Memory B cell (primary cell): ENCODE measurements at regions not wholly inside any gene's neighbourhood (a gene's known extent, or its start where the extent isn't known, plus 50 kb on each side); places are given as distances from the start of the nearest gene placed in this dataset.

Source experiments
- ATAC-seq: fragments of 150-1000 bp; cut with Tn5 transposase; 2 replicates; pipeline ENCODE4 v1.10.0; 2021; ENCODE audit warnings: low read depth, mild to moderate bottlenecking, moderate library complexity
- DNase-seq, 2 donors: peaks; one replicate each; pipeline ENCODE4 v3.0.0; 2022; ENCODE audit warnings: low spot score in 2 of 2
- H3K27ac Mint-ChIP-seq: one replicate; pipeline ENCODE4 v1.8.0; 2022; ENCODE audit warnings: mild to moderate bottlenecking, moderate library complexity, mixed read lengths
- H3K27me3 Mint-ChIP-seq: one replicate; pipeline ENCODE4 v1.8.0; 2022; ENCODE audit warnings: mixed read lengths
- H3K36me3 Mint-ChIP-seq: one replicate; pipeline ENCODE4 v1.8.0; 2022; ENCODE audit warnings: mild to moderate bottlenecking, mixed read lengths
- H3K4me1 Mint-ChIP-seq: one replicate; pipeline ENCODE4 v1.8.0; 2022; ENCODE audit warnings: mixed read lengths
- H3K4me3 Mint-ChIP-seq: one replicate; pipeline ENCODE4 v1.8.0; 2022; ENCODE audit warnings: mild to moderate bottlenecking, moderate library complexity, mixed read lengths
- H3K9me3 Mint-ChIP-seq: one replicate; pipeline ENCODE4 v1.8.0; 2022; ENCODE audit warnings: mixed read lengths

- no peak for ATAC-seq
- H3K4me1 Mint-ChIP-seq, result peaks cover 8% of the 10 kb centered on the region
- no peak overlapping the region for H3K4me3 Mint-ChIP-seq
- no peak for DNase-seq
- H3K27ac Mint-ChIP-seq, result no peak overlapping the region
- peaks cover 30% of the 10 kb centered on the region for H3K27me3 Mint-ChIP-seq
- peaks cover 3% of the 10 kb centered on the region for H3K36me3 Mint-ChIP-seq
- H3K9me3 Mint-ChIP-seq, result peaks cover 10% of the 10 kb centered on the region
Observed at GRCh38 chr6:148200293-148200692, 142.3 kb upstream of the SASH1 start.

DNA sequence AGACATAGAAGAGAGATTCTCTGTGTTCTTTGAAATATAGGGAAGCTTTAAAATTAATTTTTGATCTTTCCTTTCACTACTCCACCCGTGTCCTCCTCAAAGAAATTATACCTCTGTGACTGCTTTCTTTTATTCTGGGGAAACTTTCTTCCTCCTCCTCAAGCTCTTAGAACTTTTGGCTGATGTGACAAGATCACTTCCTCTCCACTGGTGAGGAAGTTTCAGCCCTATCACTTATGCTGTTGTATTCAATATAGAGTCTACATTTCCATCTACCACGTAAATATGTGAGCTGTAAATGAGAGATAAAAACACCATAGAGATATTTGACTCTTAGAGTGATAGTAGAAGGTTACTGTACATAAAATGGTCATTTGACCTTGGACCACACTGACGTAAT lies 141.9 kb upstream of the SASH1 start:
- peaks cover 12% of the 10 kb centered on the region for H3K4me1 Mint-ChIP-seq
- no peak overlapping the region for H3K4me3 Mint-ChIP-seq
- peaks cover 30% of the 10 kb centered on the region for H3K27me3 Mint-ChIP-seq
- H3K27ac Mint-ChIP-seq, result no peak overlapping the region
- peaks cover 3% of the 10 kb centered on the region for H3K36me3 Mint-ChIP-seq
- ATAC-seq (no peak), DNase-seq (no peak)
- H3K9me3 Mint-ChIP-seq, result peaks cover 14% of the 10 kb centered on the region

DNA sequence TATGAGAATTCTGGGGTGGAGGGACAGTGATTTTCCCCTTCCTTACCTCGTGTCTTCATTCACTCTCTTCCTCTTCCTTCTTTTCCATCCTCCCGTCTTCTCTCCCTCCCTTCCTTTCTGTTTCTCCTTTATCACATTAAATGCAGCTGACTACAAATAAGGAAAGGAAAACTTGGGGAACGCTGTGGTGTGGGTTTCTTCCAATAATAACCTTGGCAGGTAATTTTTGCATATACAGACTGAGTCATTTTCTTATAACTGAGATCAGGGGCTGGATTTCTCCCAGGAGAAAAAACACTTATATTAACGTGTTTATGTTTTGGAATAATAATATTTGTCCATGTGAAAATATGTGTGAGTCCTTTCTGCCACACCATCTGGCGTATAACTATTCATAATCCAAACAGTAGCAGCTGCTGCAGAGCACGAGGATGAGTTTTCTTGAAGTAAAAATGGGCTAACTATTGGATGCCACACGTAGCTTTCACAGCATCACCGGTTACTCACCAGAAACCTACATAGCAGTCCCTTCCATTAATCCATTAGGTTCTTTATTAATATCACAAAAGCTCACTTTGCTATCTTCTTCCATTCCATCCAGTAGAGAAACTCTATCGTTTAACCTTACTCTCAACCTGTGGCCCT lies 139.2 kb upstream of the SASH1 start:
- Mint-ChIP-seq H3K9me3 (peaks cover 14% of the 10 kb centered on the region), H3K4me1 (peaks cover 12% of the 10 kb centered on the region), H3K27me3 (peaks cover 24% of the 10 kb centered on the region), H3K27ac (no peak overlapping the region), H3K4me3 (no peak overlapping the region), H3K36me3 (peaks cover 3% of the 10 kb centered on the region)
- DNase-seq (no peak), ATAC-seq (no peak)

DNA sequence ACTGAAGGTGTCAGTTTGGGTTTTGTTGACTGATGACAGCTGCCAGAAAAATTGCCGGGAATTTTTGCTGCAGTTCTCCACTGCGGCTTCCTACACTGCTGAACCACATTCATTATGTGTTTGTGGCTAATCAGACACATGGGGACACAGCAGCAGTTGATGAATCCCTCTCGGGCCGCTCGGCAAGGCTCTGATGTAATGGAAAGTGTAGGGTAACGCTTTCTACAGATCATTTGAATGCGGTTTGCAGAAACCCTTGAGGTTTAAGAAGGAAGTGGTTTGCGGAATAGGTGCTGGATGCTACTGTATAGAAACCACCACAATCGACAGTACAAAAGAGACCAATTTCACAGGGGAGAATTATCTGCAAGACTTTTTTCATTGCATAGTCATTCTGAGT lies 138.7 kb upstream of the SASH1 start:
- Mint-ChIP-seq H3K4me3 (no peak overlapping the region), H3K27me3 (peaks cover 24% of the 10 kb centered on the region), H3K9me3 (peaks cover 14% of the 10 kb centered on the region), H3K27ac (no peak overlapping the region), H3K4me1 (peaks cover 12% of the 10 kb centered on the region), H3K36me3 (peaks cover 3% of the 10 kb centered on the region)
- DNase-seq, result no peak
- peak; percentile 80 for ATAC-seq

- H3K4me3 Mint-ChIP-seq, result no peak overlapping the region
- H3K4me1 Mint-ChIP-seq, result peaks cover 10% of the 10 kb centered on the region
- H3K36me3 Mint-ChIP-seq, result no peaks in the 10 kb centered on the region
- H3K27me3 Mint-ChIP-seq, result peaks cover 18% of the 10 kb centered on the region
- DNase-seq (no peak), ATAC-seq (no peak)
- no peak overlapping the region for H3K27ac Mint-ChIP-seq
- H3K9me3 Mint-ChIP-seq, result peaks cover 7% of the 10 kb centered on the region
Observed at GRCh38 chr6:148208298-148208697, 134.3 kb upstream of the SASH1 start.

- H3K4me3 Mint-ChIP-seq, result no peak overlapping the region
- ATAC-seq, result no peak
- no peak overlapping the region for H3K27ac Mint-ChIP-seq
- H3K27me3 Mint-ChIP-seq, result peaks cover 12% of the 10 kb centered on the region
- no peaks in the 10 kb centered on the region for H3K4me1 Mint-ChIP-seq
- H3K9me3 Mint-ChIP-seq, result no peaks in the 10 kb centered on the region
- no peak for DNase-seq
- no peaks in the 10 kb centered on the region for H3K36me3 Mint-ChIP-seq
Observed at GRCh38 chr6:148211777-148212324, 130.8 kb upstream of the SASH1 start.

DNA sequence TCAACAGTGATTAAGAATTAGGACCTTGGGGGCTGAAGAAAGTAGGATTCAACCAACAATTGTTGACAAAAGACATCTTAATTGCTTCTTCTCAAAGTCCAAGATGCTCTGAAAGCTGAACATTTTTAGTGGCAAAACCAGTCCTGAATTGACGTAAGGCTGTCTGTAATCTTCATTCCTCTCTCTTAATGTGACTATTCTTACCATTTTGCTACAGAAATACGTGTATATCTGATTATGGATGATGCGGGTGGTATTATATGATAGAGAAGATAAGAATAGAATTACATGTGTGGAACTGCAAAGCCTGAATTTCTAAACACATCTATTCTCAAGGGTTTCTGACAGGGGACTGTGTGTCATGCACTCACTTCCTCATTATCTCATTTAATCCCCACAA lies 130.3 kb upstream of the SASH1 start:
- Mint-ChIP-seq H3K9me3 (no peaks in the 10 kb centered on the region), H3K27ac (no peak overlapping the region), H3K4me1 (no peaks in the 10 kb centered on the region), H3K27me3 (peaks cover 10% of the 10 kb centered on the region), H3K36me3 (no peaks in the 10 kb centered on the region), H3K4me3 (no peak overlapping the region)
- DNase-seq, result no peak
- no peak for ATAC-seq

GRCh38 chr6:148213366-148213765 lies 129.3 kb upstream of the SASH1 start:
- Mint-ChIP-seq H3K36me3 (no peaks in the 10 kb centered on the region), H3K4me3 (no peak overlapping the region), H3K27ac (no peak overlapping the region), H3K27me3 (peaks cover 7% of the 10 kb centered on the region), H3K4me1 (no peaks in the 10 kb centered on the region), H3K9me3 (no peaks in the 10 kb centered on the region)
- DNase-seq, result no peak
- no peak for ATAC-seq

GRCh38 chr6:148214667-148215066 lies 128.0 kb upstream of the SASH1 start:
- no peaks in the 10 kb centered on the region for H3K4me1 Mint-ChIP-seq
- H3K27me3 Mint-ChIP-seq, result peaks cover 3% of the 10 kb centered on the region
- no peak for DNase-seq
- H3K9me3 Mint-ChIP-seq, result no peaks in the 10 kb centered on the region
- no peak for ATAC-seq
- H3K4me3 Mint-ChIP-seq, result no peak overlapping the region
- H3K27ac Mint-ChIP-seq, result no peak overlapping the region
- H3K36me3 Mint-ChIP-seq, result no peaks in the 10 kb centered on the region

- ATAC-seq (no peak), DNase-seq (no peak)
- Mint-ChIP-seq H3K9me3 (no peaks in the 10 kb centered on the region), H3K4me3 (no peak overlapping the region), H3K36me3 (no peaks in the 10 kb centered on the region), H3K27me3 (peaks cover under 1% of the 10 kb centered on the region), H3K27ac (no peak overlapping the region), H3K4me1 (no peaks in the 10 kb centered on the region)
Observed at GRCh38 chr6:148217051-148217450, 125.6 kb upstream of the SASH1 start.

- Mint-ChIP-seq H3K4me3 (no peak overlapping the region), H3K27ac (no peak overlapping the region), H3K27me3 (no peaks in the 10 kb centered on the region), H3K9me3 (no peaks in the 10 kb centered on the region), H3K4me1 (no peaks in the 10 kb centered on the region), H3K36me3 (no peaks in the 10 kb centered on the region)
- DNase-seq (no peak), ATAC-seq (no peak)
Observed at GRCh38 chr6:148217921-148218320, 124.7 kb upstream of the SASH1 start.

DNA sequence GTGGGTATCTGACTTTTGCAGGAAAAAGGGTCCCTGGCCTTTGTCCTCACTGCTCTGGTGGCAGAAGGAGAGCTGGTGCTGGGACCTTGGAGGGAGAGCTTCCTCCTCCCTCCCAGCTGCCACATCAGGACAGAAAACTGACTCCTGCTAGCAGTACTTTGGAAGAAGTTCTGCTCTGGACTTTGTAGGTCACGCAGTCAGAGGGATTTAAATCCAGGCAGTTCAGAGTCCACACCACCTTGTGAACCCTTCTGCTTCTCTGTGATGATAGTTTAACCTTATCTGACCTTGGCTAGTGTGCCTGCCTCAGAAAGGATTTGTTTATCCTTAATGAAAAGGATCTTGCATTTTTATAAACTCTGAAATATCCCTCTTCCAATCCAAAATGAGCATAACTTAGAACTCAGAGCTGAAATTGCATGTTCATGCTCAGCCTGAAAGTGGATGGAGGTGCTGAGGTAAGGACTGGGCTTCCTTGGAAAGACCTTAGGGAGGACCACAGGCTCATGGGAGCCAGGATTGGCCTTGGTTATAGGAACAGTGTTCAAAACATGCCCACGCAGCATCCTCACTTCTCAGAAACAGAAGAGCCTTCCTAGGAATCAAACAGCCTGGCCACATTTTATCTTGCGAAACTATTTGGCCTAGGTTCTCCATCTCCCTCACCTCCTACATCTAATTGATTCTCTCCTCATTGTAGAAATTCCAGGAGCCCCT lies 123.9 kb upstream of the SASH1 start:
- DNase-seq, result no peak
- Mint-ChIP-seq H3K27me3 (no peaks in the 10 kb centered on the region), H3K27ac (no peak overlapping the region), H3K9me3 (no peaks in the 10 kb centered on the region), H3K4me1 (no peaks in the 10 kb centered on the region), H3K36me3 (no peaks in the 10 kb centered on the region), H3K4me3 (no peak overlapping the region)
- no peak for ATAC-seq

DNA sequence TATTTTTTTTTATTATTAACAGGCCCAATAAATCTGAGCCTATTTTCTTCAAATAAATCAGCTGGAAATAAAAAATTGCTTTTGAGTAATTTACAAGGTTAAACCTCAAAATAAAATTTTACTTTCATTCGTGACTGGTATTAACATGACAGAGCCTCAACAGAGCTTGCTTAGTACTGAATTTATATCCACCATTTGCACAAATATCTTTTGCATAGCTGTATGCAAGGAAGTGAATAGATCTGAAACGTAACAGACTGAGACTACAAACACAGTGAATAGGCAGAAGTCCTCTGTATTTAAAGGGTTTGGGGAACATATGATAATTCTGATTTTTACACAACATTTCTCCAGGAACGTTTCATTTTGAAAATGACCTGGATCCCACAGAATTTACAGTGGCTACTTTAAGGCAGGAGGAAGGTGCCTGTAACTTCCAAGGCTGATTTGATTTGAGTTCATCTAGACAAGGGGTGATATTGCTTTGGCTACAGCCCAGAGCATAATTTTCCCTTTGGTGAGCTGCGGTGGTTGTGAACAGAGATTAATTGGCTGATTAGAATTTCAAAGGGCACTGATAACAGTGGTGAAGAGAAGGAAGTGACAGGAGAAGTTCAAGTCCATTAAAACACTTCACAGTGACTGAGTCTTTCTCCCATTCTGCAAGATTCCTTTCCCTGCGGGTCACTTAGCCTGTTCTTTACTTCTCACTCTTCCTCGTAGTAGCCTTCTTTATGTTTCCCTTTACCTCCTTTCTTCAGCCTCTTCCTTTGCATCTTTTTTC lies 121.2 kb upstream of the SASH1 start:
- no peaks in the 10 kb centered on the region for H3K27me3 Mint-ChIP-seq
- no peak overlapping the region for H3K27ac Mint-ChIP-seq
- no peaks in the 10 kb centered on the region for H3K4me1 Mint-ChIP-seq
- ATAC-seq (no peak), DNase-seq (no peak)
- no peak overlapping the region for H3K4me3 Mint-ChIP-seq
- no peaks in the 10 kb centered on the region for H3K36me3 Mint-ChIP-seq
- no peaks in the 10 kb centered on the region for H3K9me3 Mint-ChIP-seq

DNA sequence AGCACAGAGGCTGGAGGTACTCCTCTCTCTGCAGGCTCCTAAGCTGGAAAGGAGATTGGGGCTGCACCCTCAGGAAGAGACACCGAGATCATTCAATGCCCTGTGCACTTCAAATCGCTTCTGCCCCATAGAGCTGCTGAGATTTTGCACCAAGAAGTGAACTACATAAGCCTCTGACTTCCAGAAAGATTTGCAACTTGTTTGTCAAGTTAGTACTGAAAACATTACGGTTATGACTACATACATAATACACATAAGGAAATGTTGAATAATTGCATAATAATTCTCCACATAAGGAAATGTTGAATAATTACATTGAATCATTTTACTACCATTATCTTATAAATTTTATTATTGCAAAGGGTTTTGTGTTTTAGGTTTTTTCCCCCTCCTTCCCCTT lies 120.3 kb upstream of the SASH1 start:
- Mint-ChIP-seq H3K27me3 (peaks cover 3% of the 10 kb centered on the region), H3K9me3 (no peaks in the 10 kb centered on the region), H3K4me1 (no peaks in the 10 kb centered on the region), H3K4me3 (no peak overlapping the region), H3K36me3 (no peaks in the 10 kb centered on the region), H3K27ac (no peak overlapping the region)
- ATAC-seq (no peak), DNase-seq (no peak)
